ENCODE measurements at regions not wholly inside any gene's neighbourhood (a gene's known extent, or its start where the extent isn't known, plus 50 kb on each side); places are given as distances from the start of the nearest gene placed in this dataset.

- TF ChIP-seq, protein P1, sequence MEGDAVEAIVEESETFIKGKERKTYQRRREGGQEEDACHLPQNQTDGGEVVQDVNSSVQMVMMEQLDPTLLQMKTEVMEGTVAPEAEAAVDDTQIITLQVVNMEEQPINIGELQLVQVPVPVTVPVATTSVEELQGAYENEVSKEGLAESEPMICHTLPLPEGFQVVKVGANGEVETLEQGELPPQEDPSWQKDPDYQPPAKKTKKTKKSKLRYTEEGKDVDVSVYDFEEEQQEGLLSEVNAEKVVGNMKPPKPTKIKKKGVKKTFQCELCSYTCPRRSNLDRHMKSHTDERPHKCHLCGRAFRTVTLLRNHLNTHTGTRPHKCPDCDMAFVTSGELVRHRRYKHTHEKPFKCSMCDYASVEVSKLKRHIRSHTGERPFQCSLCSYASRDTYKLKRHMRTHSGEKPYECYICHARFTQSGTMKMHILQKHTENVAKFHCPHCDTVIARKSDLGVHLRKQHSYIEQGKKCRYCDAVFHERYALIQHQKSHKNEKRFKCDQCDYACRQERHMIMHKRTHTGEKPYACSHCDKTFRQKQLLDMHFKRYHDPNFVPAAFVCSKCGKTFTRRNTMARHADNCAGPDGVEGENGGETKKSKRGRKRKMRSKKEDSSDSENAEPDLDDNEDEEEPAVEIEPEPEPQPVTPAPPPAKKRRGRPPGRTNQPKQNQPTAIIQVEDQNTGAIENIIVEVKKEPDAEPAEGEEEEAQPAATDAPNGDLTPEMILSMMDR (IDR thresholded peaks at IDR 0.05; ENCODE audit: insufficient read depth, low read length) = no peak
- TF ChIP-seq POLR2AphosphoS5 (IDR thresholded peaks at IDR 0.05; ENCODE audit: low read depth) (no peak), GABPA (IDR thresholded peaks at IDR 0.05; ENCODE audit: low read depth) (no peak), SPI1 (IDR thresholded peaks at IDR 0.05; ENCODE audit: borderline replicate concordance, low read depth) (no peak)
- TF ChIP-seq, protein P2, sequence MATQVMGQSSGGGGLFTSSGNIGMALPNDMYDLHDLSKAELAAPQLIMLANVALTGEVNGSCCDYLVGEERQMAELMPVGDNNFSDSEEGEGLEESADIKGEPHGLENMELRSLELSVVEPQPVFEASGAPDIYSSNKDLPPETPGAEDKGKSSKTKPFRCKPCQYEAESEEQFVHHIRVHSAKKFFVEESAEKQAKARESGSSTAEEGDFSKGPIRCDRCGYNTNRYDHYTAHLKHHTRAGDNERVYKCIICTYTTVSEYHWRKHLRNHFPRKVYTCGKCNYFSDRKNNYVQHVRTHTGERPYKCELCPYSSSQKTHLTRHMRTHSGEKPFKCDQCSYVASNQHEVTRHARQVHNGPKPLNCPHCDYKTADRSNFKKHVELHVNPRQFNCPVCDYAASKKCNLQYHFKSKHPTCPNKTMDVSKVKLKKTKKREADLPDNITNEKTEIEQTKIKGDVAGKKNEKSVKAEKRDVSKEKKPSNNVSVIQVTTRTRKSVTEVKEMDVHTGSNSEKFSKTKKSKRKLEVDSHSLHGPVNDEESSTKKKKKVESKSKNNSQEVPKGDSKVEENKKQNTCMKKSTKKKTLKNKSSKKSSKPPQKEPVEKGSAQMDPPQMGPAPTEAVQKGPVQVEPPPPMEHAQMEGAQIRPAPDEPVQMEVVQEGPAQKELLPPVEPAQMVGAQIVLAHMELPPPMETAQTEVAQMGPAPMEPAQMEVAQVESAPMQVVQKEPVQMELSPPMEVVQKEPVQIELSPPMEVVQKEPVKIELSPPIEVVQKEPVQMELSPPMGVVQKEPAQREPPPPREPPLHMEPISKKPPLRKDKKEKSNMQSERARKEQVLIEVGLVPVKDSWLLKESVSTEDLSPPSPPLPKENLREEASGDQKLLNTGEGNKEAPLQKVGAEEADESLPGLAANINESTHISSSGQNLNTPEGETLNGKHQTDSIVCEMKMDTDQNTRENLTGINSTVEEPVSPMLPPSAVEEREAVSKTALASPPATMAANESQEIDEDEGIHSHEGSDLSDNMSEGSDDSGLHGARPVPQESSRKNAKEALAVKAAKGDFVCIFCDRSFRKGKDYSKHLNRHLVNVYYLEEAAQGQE (IDR thresholded peaks at IDR 0.05; ENCODE audit: insufficient replicate concordance, low read depth) = no peak
These were observed 512.4 kb upstream of the CYLC2 start for GRCh38 chr9:102482776-102483175.
